Smooth muscle cell of the brain vasculature (primary cell): ENCODE measurements at regions not wholly inside any gene's neighbourhood (a gene's known extent, or its start where the extent isn't known, plus 50 kb on each side); places are given as distances from the start of the nearest gene placed in this dataset.
"Not testable (repeated sequence)": the region's sequence is repeated elsewhere in the genome, so short reads cannot be mapped to it uniquely, and the experiment has no call there.

Source experiments
- DNase-seq: peaks from one replicate; pipeline ENCODE4 v3.0.0-alpha.2; 2012; ENCODE audit warnings: low read depth, low spot score

DNA sequence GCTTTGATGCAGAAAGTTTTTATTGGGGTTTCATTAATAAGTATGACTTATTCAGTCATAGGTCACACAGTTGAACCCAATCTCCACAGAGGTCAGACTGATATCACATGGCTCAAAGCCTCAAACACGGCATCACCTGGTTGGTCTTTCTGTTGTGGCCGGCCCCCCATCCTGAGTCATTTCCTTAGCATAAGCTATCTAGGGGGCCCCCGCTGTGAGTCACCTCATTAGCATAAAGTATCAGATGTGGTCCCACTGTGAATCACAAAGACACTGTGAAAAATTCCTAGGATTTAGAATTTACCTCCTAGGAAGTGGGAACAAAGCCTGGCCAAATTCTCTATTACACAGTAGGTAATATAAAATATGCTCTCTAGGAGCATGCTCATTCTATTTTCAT, 502.2 kb downstream of the PYDC2 start:
- no peak for DNase-seq

DNA sequence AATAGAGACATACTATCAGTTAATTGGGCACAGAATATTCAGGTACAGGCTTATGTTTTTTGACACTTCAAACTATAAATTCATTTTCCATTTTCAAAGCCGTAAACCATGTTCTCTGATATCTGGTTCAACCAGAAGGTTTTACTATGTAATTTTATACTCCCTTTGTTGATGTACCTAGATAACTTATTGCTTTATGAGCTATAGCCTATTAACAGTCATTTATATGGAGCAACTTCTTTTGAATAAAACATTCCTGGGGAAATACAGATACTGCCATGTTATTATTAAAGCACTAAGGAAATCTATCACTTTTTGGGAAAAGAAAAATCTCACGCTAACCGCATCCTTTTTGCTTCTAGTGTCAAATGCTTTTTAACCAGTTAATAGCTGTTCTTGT, 505.6 kb downstream of the PYDC2 start:
- no peak for DNase-seq

DNA sequence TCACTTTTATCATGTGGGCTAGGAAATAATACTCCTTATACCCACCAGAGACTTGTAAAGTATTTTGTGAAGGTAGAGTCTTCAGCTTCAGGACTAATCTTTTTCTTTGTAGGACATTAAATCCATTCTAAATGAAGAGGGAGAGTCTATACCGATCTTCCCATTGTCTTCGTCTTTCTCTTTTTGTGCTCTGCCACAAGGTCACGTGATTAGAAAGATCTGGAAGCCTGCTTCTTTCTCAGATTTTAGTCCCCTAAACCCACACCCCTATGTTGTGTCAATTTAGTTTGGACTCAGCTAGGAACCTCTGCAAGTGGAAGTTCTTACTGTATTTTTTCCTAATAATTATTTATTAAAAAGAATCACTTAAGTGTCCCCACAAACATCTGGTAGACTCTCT, 507.3 kb downstream of the PYDC2 start:
- DNase-seq, result no peak

DNA sequence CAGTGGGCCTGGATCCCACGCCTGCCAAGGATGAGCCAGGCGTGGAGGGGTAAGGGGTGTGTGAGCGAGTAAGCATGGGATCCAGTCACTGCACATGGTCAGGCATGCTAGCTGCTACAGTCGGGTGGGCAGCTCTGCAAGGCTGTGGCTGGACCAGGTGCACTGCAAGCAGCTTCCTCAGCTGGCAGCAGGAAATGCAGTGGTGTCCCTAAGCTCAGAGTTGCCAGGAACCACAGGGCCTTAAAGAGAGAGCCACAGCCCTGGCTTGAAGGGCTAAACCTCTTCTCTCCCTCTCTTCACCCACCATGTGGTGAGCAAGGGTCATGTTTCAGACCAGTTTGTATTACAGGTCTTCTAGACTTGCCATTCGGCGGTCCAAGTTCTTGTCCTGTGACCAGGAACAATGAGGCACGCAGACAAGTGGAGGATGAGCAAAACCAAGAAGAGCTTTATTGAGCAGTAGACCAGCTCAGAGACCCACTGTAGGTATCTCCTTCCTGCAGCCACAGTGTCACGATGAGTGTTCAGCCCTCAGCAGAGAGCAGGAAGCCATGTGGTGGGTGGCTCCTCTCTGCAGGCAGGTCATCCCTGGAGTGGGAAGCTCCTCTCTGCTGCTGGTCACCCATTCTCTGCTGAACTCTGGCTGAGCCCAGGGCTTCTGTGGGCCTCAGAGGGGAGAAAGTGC, 511.9 kb downstream of the PYDC2 start:
- DNase-seq, result no peak

DNA sequence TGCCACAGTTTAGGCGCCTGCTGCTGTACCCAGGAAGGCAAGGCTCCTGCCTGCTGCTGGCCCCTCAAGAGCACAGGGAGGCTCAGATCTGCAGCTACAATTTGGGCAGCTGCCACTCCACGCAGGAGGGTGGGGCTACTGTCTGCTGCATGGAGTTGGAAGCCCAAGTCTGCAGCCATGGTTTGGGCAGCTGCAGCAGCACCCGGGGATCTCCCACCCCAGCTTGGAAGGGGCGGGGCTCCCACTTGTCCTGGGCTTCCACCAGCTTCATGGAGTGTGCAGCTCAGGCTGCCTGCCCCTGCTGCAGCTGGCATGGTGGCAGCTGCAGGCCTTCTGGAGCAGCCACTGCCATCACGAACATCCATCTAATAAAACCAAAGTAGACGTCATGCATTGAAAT, 512.9 kb downstream of the PYDC2 start:
- DNase-seq, result no peak

DNA sequence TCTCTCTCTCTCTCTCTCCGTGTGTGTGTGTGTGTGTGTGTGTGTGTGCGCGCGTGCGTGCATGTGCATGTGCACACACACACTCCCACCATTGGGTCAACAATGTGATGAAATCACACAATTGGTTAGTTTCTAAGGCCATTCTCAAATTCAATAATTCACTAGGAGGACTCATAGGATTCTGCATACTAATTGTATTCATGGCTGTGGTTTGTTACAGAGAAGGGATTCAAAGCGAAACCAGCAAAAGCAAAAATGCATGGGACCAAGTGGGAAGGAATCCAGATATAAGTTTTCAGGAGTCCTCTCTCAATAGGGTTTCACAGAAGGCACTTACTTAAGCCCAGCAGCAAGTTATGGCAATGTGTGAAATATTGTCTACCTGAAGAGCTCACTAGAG, 515.0 kb downstream of the PYDC2 start:
- no peak for DNase-seq

DNA sequence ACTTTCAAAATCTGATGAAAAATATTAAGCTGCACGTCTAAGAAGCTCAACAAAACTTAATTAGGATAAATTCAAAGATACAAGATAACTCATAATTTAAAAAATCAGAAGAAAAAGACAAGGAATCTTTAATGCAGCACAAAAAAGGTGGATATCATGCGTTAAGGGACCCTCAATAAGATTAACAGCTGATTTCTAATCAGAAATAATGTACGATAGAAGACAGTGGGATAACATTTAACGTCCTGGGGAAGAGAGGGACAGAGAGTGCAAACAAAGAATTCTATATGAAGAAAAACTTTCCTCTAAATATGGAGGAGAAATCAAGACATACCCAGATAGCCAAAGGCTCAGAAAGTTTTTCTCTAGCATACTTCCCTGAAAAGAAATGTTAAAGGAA, 519.5 kb downstream of the PYDC2 start:
- DNase-seq, result no peak

DNA sequence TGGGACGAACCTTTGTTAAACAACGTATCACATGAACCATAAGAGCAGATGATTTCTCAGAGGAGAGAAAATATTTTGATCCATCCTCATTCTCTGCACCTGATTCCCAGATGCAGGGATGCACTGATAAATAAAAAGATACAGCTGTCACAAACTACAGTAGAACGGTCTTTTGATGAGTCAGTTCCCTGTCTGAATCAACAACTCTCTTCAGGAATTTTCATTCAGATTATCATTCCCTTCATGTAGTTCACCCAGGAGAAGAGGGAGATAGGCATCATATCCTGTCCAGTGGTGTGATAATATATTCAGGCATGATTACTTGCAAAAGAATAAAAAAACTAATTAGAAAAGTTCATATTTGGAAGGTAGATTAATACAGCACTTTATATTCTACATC, 521.5 kb downstream of the PYDC2 start:
- no peak for DNase-seq

DNA sequence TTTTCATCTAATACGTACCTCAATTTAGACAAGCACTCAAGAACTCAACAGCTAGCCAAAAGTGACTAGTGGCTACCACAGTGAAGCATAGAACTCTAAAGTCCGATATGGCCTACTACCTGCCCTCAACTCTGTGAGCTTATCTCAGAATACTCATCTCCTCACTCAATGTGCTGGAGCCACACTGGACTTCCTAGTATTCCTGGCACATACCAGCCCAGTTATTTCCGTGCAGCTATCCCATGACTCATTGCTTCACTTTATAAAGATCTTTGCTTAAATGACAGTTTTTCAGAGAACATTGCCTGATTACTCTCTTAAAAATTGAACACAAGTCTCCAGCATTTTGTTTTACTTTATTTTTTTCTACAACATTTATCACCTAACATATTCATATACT, 524.7 kb downstream of the PYDC2 start:
- no peak for DNase-seq

DNA sequence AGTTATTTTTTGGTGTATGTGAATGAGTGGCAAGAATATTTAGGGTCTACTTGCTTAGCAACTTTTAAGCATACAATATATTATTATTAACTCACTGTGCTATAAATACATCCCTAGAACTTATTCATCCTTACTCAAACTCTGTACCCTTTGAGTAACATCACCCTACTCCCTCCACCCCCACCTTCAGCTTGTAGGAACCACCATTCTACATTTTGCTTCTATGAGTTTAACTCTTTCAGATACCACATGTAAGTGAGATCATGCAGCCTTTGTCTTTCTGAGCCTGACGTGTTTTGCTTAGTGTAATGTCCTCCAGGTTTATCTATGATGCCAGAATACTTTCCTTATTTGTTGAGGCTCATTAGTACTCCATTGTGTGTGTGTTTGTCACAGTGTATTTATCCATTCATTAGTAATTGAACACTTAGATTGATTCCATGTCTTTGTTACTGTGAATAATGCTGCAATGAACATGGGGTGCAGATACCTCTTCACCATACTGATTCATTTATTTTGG, 526.9 kb downstream of the PYDC2 start:
- no peak for DNase-seq

DNA sequence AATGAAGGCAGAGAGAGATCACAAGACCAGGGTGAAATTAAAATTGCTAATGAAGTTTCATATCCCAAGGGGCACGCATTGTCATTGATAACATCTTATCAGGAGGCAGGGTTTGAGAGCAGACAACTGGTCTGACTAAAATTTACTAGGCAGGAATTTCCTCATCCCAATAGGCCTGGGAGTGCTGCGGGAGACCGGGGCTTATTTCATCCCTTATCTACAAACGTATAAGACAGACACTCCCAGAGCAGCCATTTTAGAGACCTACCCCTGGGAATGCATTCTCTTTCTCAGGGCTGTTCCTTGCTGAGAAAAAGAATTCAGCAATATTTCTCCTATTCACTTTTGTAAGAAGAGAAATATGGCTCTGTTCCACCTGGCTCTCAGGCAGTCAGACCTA, 533.0 kb downstream of the PYDC2 start:
- not testable (repeated sequence) for DNase-seq

DNA sequence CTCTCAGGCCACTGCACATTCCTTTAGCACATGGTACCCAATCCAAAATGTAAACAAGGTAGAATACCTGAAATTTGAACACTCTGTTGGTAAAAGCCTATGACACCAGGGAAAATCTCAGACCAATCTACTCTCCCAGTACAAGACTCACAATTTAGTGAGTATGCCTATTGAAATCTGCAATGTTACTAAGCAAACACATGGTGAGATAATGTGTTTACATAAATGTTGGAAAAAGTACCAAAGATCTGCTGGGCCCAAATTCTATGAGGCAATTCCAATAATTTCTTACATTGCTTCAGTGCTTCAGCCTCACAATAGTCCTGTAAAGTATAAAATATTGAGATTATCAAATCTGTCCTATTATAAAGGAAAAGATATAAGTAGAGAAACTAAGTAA, 536.1 kb downstream of the PYDC2 start:
- no peak for DNase-seq

DNA sequence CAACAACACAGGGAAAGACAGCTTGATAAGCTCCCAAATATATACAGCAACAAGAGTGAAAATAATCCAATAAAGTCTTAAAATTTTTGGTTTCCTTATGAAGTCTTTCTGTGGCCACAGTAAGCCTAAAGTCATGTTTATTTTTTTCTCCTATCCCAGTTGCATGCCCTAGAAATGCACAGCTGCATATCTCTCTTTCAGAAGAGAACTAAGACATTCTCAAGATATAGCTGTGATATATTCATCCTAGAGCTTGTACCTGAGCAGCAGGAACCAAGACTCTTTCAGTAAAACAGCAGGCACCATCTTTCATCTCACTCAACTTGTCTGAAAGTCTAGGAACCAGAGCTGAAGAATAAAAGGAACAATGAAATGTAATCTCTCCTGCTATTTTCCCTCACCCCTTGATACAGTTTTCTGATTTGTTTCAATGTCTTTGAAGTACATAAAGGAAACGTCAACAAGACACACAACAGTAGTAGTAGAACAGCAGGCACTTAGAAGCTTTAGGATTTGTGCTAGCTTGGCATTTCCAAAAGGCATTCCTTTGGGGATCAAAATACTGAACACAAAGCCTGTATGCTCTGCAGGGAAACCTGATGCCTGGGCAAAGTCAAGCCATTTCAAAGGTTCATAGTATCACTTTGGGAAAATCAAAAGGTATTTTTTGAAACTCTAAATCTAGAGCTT, 536.8 kb downstream of the PYDC2 start:
- no peak for DNase-seq

DNA sequence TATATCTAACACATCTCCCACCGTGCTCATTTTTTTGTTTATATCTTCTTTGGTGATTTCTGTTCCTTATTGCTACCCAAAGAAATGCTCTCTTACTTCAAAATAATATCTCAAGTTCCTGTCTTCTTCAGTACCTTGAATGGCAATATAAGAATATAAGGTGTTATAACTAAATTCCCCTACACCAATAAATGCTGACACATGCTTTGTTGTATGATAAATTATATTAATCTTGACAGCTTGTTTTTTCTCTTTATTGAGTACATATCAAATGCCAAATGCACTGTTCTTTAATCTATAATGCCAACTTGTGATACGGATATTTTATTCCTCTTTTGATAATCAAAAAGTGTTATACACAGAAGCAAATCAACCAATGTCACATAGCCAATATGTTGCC, 540.3 kb downstream of the PYDC2 start:
- DNase-seq, result no peak

DNA sequence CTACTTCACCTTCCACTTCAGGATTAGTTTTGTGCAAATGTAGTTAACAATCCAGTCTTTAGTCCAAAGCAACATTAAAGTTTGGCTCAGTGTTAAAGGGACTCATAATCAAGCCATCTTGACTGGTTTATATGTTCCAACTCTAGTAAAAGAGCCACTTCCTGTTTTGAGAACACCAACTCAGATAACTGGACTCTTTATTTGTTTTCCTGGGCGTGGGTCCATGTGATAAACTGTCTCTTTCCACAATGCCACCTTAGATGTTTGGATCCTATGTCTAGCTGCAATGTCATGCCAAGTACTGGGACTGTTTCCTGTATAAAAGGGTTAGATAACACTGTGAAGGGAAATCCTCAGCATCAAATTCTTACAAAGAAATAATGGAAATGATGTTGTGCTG, 545.0 kb downstream of the PYDC2 start:
- DNase-seq, result no peak

DNA sequence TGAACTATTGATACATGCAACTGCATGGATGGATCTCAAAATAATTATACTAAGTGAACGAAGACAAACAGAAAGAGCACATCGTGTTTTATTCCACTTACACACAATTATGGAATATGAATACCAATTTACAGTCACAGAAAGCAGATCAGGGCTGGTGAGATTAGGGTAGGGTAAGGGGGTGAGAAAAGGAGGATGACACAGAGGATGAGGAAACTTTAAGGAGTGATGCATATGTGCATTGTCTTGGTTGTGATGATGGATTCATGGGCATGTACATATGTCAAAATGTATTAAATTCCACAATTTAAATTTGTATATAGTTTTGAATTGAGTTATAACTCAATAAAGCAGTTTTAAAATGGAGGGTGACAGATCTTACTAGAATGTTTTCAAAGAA, 548.9 kb downstream of the PYDC2 start:
- DNase-seq, result no peak

DNA sequence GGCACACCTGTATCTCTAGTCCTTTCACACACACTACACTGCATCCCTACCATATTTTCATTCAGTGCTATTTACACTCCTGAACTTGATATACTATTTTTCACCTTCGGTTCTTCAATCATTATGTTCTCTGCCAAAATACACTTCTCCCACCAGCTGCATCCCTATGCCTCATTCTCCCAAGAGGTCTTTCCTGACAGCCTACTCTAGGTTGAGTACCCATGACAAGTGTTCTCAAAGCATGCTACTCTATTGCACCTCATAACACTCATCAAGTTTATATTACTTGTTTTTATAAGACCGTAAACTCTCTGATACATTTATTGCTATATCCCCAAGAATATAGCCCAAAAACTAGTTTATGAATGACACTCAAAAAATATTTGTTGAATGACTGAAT, 549.5 kb downstream of the PYDC2 start:
- DNase-seq, result no peak

DNA sequence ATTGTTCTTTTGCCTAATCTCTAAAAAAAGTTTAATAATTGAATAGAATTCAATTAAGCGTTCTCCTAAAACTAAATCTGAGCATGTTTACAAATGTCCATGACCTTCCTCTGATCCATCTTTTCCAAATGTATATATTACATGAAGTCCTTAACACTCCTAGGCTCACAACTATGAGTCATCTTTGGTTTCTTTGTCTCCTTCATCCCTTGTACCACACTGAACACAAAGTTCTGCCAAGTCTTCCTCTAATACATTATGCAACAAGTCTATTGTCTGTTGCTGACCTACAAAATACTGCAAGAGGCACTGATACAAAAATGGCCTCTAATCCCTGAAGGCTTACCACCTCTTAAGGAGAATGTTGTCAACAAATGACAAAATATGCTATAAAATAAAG, 550.2 kb downstream of the PYDC2 start:
- DNase-seq, result no peak

DNA sequence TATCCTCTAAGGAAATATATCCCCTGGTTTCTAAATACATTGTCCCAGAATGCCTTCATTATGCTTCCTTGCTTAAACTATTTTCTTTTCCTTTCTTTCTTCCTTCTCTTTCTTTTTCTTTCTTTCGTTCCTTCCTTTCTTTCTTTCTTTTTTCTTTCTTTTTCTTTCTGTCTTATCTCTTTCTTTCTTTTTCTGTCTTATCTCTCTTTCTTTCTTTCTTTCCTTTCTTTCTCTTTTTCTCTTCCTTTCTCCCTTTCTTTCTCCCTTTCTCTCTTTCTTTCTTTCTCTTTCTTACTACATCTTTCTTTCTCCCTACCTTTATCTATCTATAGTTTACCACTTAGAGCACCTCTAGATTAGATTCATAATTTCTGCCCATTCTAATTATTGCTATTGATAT, 552.1 kb downstream of the PYDC2 start:
- no peak for DNase-seq

DNA sequence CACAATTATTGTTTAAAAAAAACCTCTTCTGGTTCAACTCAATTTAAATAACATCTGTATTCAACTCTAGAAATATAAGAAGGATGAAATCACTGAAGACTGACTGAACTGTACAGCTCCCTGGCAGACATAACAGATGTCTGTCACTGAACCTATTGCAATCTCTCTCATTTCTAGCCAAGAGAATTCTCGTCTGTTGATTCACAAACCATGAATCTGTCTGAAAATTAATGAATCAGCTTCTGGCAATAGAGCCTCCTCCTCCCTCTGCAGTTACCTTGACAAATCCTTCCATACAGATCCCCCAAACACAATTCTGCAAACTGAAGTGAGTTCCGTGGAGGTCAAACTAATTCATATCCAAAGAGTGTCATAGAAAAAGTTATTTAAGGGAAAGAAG, 561.4 kb downstream of the PYDC2 start:
- DNase-seq, result no peak

DNA sequence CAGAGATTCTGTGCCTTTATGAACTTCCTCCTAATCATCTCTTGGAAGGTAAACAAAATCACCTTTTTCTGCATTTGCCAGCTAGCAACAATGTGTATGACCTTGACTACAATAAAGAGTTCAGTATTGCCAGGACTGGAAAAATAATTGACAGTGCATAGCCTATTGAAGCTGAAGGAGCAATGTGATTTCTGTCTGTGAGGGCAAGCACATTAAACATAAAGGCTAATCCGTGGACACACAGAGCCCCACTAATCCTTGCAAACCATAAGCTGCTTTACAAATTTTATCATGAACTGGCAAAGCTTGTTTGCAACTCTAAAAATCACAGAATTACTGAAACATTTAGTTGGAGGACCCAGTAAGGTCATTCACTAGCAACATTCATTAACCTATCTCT, 563.8 kb downstream of the PYDC2 start:
- DNase-seq, result no peak

DNA sequence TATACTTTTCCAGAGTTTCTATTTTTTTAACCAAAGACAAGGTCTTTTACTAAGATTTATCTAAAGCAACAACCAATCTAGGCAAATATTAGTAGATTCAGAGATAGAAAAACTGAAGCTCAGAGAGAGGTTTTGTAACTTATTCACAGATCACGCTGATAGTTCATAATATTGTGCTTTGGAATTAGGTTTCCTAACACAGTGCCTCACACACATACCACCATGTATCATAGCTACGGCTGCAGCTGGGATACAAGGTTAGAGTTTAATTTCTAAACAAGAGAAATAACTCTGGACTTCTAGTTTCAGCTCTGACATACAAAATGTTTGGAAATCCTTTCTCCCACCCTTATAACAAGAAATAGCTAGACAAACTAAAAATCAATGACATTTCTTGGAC, 565.7 kb downstream of the PYDC2 start:
- DNase-seq, result no peak

DNA sequence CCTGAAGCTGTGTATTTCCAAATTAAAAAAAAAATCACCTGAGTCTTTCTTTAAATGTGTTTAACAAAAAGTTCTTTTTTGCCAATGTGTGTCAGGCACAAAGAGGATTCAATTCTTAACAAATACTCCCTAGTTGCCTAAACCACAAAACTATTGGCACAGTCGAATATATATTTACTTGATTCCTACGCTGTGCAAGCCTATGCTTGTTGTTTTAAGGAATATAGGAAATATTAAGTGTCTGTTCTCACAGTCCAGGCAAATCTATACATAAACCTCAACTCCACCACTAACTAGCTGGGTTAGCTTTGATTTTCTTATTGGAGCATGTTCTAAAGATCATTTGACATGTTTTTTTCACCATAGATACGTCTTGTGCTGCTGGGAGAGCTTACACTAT, 571.0 kb downstream of the PYDC2 start:
- DNase-seq, result no peak

DNA sequence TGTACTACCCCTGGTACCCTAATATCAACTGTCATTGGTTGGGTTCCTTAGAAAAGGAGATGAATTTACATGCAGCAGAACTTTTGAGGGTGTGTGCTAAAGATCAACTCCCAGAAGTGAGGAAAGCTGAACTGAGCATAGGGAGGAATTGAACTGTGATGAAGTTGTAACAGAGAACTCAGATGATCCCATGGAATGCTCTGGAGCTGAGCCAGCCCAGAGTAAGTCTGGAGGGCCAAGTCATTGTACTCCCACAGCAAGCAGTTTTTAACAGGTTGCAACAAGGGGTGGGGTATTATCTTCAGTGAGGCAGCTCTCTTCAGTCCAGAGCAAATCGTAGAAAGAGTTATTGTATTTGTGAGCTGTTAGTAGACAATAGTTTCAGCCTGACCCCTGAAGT, 572.3 kb downstream of the PYDC2 start:
- no peak for DNase-seq
